ENCODE measurements at regions not wholly inside any gene's neighbourhood (a gene's known extent, or its start where the extent isn't known, plus 50 kb on each side); places are given as distances from the start of the nearest gene placed in this dataset.

DNA sequence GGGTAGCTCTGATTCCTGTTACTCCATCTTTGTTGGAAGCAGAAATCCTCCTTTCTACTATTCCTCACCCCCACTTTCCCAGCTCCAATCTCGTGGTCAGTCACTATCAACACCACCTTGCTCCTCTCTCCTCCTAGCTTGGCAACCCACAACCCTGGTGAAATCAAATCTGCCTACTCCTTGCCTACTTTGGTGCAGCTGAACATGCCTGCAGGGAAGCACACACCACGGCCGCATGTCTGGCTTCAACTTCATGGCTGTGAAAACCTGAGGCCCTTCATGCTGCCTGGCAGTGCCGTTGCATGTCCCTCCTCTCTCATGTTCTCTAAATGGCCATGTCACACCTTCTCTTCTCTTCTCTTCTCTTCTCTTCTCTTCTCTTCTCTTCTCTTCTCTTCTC lies 112.4 kb upstream of the FOXA2 start:
- intact Hi-C loops (cut with micrococcal nuclease; ENCODE audit: unreplicated experiment) (loop anchor here (10.0 kb wide), 1 partner anchor 908 kb away; the partner anchor contains the start of gene CST9), in situ Hi-C loops (cut with MboI) (loop anchor here (10.0 kb wide), 1 partner anchor 548 kb away; no protein-coding TSS in a partner anchor)
- no TSS peak for BruUV-seq (replicated peaks)
- ChIA-PET POLR2A (no interaction called here), SMC1A (ENCODE audit: uncharacterized antibody, unreplicated experiment) (interaction anchor here (0.7 kb wide), 1 partner anchor 494 kb away, joined by 3 read pairs; no protein-coding TSS in a partner anchor), CTCF (interaction anchor here (0.6 to 1.1 kb wide), 3 partner anchors 18 to 550 kb away, joined by 3 read pairs; no protein-coding TSS in a partner anchor), RAD21 (ENCODE audit: unreplicated experiment) (no interaction called here)
- Histone ChIP-seq H3K9ac (ENCODE audit: control insufficient read depth, insufficient read depth, low read length) (no peak overlapping the region), H3K4me2 (ENCODE audit: control insufficient read depth, insufficient read depth) (no peak overlapping the region), H3K27me3 (replicated peaks in 1 of 2; ENCODE audit: control insufficient read depth in 2 of 2, insufficient read depth in 2 of 2, low read length in 1 of 2) (no peaks in the 10 kb centered on the region), H3K4me3 (no peak overlapping the region), H4K20me1 (ENCODE audit: control insufficient read depth, insufficient read depth) (no peaks in the 10 kb centered on the region), H3K9me3 (replicated peaks; ENCODE audit: control insufficient read depth, insufficient read depth, low read length) (no peaks in the 10 kb centered on the region; the same call in 2 of the 3 replicates), H3K4me1 (ENCODE audit: control insufficient read depth, insufficient read depth, low read length) (no peaks in the 10 kb centered on the region), H3K36me3 (ENCODE audit: control insufficient read depth in 2 of 2, insufficient read depth in 2 of 2, low read length in 1 of 2) (no peaks in the 10 kb centered on the region), H3K27ac (ENCODE audit: control insufficient read depth, insufficient read depth) (no peak overlapping the region), H3K79me2 (ENCODE audit: control insufficient read depth, insufficient read depth, low read length) (no peaks in the 10 kb centered on the region), H2AFZ (ENCODE audit: control insufficient read depth, low read depth, low read length) (no peak overlapping the region)
- ATAC-seq (no peak), DNase-seq (ENCODE audit: low read depth, low spot score) (no peak), FAIRE-seq (no peak)
- WGBS (ENCODE audit: insufficient coverage, insufficient replicate concordance, low lambda C conversion rate, missing lambda C conversion rate) = 35% methylated on average over 4 of the region's 4 CpGs
- TF ChIP-seq NFXL1 (IDR thresholded peaks at IDR 0.05; ENCODE audit: borderline replicate concordance) (no peak), TCF12 (IDR thresholded peaks at IDR 0.05; ENCODE audit: low read depth, low read length) (no peak), PAX5 (IDR thresholded peaks at IDR 0.05; ENCODE audit: borderline replicate concordance, low read depth, low read length) (no peak), TAF1 (IDR thresholded peaks at IDR 0.05; ENCODE audit: borderline replicate concordance, low read depth, low read length) (no peak)
- TF ChIP-seq, protein P1, sequence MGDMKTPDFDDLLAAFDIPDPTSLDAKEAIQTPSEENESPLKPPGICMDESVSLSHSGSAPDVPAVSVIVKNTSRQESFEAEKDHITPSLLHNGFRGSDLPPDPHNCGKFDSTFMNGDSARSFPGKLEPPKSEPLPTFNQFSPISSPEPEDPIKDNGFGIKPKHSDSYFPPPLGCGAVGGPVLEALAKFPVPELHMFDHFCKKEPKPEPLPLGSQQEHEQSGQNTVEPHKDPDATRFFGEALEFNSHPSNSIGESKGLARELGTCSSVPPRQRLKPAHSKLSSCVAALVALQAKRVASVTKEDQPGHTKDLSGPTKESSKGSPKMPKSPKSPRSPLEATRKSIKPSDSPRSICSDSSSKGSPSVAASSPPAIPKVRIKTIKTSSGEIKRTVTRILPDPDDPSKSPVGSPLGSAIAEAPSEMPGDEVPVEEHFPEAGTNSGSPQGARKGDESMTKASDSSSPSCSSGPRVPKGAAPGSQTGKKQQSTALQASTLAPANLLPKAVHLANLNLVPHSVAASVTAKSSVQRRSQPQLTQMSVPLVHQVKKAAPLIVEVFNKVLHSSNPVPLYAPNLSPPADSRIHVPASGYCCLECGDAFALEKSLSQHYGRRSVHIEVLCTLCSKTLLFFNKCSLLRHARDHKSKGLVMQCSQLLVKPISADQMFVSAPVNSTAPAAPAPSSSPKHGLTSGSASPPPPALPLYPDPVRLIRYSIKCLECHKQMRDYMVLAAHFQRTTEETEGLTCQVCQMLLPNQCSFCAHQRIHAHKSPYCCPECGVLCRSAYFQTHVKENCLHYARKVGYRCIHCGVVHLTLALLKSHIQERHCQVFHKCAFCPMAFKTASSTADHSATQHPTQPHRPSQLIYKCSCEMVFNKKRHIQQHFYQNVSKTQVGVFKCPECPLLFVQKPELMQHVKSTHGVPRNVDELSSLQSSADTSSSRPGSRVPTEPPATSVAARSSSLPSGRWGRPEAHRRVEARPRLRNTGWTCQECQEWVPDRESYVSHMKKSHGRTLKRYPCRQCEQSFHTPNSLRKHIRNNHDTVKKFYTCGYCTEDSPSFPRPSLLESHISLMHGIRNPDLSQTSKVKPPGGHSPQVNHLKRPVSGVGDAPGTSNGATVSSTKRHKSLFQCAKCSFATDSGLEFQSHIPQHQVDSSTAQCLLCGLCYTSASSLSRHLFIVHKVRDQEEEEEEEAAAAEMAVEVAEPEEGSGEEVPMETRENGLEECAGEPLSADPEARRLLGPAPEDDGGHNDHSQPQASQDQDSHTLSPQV (IDR thresholded peaks at IDR 0.05) = no peak
- TF ChIP-seq, protein P2, sequence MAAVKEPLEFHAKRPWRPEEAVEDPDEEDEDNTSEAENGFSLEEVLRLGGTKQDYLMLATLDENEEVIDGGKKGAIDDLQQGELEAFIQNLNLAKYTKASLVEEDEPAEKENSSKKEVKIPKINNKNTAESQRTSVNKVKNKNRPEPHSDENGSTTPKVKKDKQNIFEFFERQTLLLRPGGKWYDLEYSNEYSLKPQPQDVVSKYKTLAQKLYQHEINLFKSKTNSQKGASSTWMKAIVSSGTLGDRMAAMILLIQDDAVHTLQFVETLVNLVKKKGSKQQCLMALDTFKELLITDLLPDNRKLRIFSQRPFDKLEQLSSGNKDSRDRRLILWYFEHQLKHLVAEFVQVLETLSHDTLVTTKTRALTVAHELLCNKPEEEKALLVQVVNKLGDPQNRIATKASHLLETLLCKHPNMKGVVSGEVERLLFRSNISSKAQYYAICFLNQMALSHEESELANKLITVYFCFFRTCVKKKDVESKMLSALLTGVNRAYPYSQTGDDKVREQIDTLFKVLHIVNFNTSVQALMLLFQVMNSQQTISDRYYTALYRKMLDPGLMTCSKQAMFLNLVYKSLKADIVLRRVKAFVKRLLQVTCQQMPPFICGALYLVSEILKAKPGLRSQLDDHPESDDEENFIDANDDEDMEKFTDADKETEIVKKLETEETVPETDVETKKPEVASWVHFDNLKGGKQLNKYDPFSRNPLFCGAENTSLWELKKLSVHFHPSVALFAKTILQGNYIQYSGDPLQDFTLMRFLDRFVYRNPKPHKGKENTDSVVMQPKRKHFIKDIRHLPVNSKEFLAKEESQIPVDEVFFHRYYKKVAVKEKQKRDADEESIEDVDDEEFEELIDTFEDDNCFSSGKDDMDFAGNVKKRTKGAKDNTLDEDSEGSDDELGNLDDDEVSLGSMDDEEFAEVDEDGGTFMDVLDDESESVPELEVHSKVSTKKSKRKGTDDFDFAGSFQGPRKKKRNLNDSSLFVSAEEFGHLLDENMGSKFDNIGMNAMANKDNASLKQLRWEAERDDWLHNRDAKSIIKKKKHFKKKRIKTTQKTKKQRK (IDR thresholded peaks at IDR 0.05; ENCODE audit: low read depth, low read length) = no peak

Data from GM12878 (cell line).